ENCODE measurements at regions not wholly inside any gene's neighbourhood (a gene's known extent, or its start where the extent isn't known, plus 50 kb on each side); places are given as distances from the start of the nearest gene placed in this dataset.

- no peak for DNase-seq
These were observed 925.9 kb upstream of the EEF2KMT start for GRCh38 chr16:6023449-6023848.

- DNase-seq = no peak
These were observed 923.8 kb upstream of the EEF2KMT start for GRCh38 chr16:6021276-6021943.

GRCh38 chr16:6020162-6020985, 922.8 kb upstream of the EEF2KMT start:
- no peak for DNase-seq

DNA sequence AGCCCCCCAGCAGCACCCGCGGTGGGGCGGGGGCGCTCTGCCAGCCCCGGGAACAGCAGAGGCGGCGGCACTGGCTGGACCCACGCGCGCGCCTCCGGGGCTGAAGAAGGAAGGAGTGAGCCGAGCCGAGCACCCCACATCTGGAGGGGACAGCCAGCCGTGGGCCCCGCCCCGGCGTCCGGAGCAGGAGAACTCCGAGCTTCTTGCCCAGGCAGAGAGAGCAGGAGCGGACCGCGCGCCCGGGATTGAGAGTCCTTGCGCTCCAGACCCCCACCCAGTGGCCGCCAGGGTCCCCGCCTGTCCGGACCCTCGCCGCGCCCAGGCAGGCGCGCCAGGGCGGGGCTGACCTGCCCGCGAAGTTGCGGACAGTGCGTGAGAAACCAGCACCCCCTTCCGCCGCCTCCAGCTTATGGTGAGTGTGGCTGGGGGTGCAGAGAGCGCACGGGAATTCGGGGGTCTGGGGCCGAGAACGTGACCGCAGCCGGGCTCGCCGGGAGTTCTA, 921.9 kb upstream of the EEF2KMT start:
- no peak for DNase-seq

DNA sequence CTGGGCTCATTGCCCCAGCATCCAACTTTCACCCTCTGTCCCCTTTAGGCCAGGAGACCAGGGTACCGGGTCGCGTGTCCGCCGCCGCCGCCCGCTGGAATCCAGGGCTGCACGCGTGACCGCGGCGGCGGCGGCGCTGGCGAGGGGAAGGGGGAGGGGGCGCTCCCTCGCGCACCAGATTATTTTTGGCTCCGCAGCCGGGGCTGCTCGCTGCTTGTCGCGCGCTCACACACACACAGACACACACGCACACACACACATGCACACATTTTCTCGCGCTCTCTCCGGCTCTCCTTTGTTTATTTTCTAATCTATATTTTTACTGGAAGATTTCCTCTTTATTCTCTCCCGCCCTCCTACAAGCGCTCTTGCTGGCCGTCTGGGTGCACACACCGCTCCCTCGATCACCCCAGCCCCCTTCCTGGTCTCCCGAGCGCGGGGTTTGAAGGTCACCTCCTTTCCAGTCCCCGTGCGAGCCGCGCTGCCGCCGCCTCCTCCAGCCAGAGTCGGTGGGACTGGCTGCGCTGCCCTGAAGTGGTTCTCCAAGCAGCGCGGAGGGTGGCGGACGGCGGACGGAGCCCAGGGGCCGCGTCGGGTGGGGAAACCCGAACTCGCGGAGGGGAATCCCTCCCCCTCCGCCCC, 921.4 kb upstream of the EEF2KMT start:
- no peak for DNase-seq

GRCh38 chr16:6016530-6017184, 919.1 kb upstream of the EEF2KMT start:
- DNase-seq = no peak

DNA sequence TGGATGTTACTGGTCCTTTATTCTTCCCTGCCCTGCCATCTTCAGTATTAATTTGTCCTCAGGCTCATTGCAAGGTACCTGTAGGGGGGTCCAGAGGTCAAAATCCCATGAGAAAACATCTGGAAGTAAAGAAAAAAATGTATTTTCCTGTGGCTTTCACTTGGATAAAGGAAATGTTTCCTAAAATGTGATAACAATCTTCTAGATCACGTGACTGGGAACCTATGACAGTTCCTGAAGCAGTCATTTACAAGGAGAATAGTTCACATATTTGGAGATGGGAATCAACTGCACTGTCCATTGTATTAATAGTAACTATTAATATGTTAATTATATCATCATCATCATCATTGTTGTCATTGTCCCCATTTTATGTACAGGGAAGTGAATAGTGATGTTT, 915.1 kb upstream of the EEF2KMT start:
- DNase-seq = no peak

GRCh38 chr16:6009151-6009550, 911.6 kb upstream of the EEF2KMT start:
- DNase-seq = no peak

- no peak for DNase-seq
These were observed 911.1 kb upstream of the EEF2KMT start for GRCh38 chr16:6008670-6009069.

DNA sequence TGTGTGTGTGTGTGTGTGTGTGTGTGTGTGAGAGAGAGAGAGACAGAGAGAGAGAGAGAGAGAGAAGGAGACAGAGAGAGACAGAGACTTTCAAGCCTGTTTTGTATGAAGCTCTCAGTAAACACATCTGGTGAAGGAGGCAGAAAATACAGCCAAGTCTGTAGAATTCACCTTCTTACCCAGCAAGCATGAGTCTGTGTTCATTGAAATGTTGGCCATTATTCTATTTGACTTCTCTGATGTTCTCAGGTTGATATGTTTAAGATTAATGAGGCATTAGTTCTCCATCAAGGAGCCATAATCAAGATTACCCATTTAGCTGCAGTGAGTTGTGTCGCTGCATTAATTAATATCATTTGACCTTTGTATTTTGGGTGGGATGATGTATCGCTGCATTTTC, 895.8 kb upstream of the EEF2KMT start:
- no peak for DNase-seq

GRCh38 chr16:5982979-5983378, 885.4 kb upstream of the EEF2KMT start:
- DNase-seq = no peak

DNA sequence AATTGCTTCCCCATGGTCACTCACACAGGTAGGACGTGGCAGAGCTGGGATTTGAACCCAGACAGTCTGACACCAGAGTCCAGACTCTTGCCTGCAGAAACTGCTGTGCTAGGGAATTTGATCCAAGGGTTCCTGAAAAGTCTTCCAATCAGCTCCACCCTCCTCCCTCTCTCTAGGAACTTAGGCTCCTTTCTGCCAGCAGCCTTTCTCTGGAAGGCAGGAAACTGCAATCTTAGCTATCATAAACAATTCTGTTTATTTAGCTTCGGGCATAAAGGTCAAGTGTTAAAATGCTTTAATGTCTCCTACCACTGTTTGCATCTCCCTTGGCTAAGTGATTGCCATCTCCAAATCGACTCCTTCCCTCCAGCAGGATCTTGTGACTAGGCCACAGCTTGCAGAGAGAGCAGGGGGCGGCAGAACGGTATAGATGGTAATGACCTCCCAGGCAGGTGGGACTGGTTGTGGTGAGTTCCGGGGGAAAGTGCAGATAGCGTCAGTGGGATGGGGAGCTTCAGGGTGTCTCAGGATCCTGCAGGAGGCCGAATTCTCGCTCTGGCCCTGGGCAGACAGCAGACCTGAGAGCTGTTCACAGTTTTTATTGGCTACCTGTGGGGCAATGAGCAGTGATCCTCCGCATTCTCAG, 882.4 kb upstream of the EEF2KMT start:
- no peak for DNase-seq

DNA sequence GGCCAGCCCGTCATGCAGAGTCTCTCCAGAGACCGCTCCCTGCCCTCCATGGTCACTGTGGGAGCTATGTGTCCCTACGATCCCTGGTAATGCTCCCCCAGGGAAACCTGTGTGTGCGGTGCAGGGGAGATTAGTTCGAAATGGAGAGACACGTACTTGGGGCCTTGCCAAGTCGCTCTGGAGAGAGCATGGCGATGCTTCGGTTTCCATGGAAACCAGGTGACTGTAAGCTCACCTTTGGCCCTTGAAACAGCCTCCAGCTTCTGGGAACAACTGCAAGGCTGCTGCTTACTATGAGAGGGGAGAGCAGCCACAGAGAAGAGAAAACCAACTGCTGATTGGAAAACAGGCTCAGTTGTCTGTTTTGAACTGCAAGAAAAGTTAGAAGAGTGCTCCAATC, 879.7 kb upstream of the EEF2KMT start:
- no peak for DNase-seq

DNA sequence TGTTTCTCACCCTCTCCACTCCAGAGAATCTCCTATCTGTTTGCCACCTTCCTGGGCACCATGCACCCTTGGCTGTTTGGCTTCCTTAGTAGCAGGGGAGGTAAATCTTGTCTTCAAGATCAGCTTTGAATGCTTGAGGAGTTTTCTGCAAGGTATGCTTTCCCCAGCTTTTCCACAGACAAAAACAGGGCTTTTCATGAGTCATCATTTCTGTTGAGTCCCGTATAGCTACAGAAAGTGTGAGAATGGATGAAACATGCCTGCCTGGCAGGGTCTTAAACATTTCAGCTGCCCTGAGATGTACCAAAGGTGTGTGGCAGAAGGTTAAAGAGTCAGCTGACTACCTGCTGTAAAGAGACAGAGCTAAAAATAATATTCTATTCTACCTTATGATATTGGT, 875.2 kb upstream of the EEF2KMT start:
- no peak for DNase-seq

GRCh38 chr16:5971924-5972323, 874.3 kb upstream of the EEF2KMT start:
- no peak for DNase-seq

- no peak for DNase-seq
These were observed 873.5 kb upstream of the EEF2KMT start for GRCh38 chr16:5971106-5971505.

DNA sequence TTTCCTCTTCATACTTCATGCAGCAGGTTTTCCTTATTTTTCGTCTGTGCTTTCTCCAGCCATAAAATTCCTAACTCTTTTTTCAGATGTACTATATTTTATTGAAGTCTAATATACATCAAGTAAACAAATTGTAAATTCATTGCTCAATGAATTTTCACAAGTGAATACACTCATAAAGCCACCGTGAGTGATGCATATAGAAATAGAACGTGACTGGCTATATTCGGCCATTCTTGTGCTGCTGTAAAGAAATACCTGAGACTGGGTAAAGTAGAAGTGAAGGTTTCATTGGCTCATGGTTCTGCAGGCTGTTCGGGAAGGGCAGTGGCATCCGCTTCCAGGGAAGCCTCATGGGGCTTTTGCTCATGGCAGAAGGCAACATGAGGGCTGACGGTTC, 868.4 kb upstream of the EEF2KMT start:
- DNase-seq = no peak

GRCh38 chr16:5965321-5965720, 867.7 kb upstream of the EEF2KMT start:
- DNase-seq = no peak

DNA sequence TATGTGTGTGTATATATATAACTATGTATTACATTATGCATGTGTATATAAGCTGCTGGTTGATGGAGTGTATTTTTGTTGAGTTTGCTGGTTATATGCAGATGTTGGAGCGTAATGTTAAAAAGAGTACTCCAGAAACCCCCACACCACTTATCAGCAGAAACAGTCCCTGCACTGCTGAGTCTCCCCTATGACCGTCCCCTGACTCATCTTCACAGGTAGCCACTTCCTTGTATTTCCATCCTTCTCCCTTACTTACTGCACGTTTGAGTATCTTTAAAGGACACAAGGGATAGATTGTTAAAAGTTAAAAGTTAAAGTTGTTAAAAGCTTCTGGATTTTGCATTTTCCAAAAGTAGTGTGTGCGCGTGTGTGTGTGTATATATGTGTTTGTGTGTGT, 853.9 kb upstream of the EEF2KMT start:
- DNase-seq = no peak

- DNase-seq = no peak
These were observed 847.4 kb upstream of the EEF2KMT start for GRCh38 chr16:5944971-5945370.

- DNase-seq = no peak
These were observed 841.0 kb upstream of the EEF2KMT start for GRCh38 chr16:5938607-5939006.

DNA sequence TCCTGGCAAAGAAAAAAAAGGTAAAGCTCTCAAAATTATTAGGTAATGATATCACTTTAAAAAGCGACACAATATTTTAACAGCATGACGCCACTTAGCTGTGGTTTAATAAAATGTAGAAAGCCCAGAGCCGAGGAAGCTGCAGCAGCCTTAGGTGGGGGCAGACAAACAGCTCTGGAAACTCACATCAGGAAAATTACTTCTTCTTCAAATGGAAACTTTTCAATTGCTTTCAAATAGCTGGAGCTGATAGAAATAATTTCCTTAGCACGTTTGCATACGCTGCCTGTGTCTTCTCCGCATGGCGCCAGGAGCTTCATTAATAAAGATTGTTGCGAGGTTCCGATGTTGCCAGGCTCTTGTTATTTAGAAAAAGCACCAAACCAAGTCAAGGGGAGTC, 835.3 kb upstream of the EEF2KMT start:
- DNase-seq = no peak
